Coronary artery (tissue), 2 donors: ENCODE measurements at regions not wholly inside any gene's neighbourhood (a gene's known extent, or its start where the extent isn't known, plus 50 kb on each side); places are given as distances from the start of the nearest gene placed in this dataset.

Experiments used
- DNase-seq: peaks from one replicate; pipeline ENCODE4 v3.0.0-alpha.2; 2017; ENCODE audit warnings: low spot score
- H3K27ac ChIP-seq, 2 donors: fragments of 200-600 bp; sonication (generic); one replicate each; pipeline ENCODE4 v1.5.1; 2016 to 2019
- H3K4me3 ChIP-seq: fragments of 200-600 bp; sonication (generic); 2 replicates; pipeline ENCODE4 v1.5.1; 2016; ENCODE audit warnings: mild to moderate bottlenecking, moderate library complexity
- CTCF ChIP-seq: fragments of 200-600 bp; sonication (generic); IDR thresholded peaks from one replicate; pipeline ENCODE4 v1.5.1; 2019; ENCODE audit warnings: antibody characterized with exemption

GRCh38 chr17:33939959-33940358 lies 315.1 kb upstream of the CCL2 start:
- no peak for TF ChIP-seq CTCF
- H3K4me3 ChIP-seq, result no peak overlapping the region
- no peak overlapping the region for H3K27ac ChIP-seq
- DNase-seq, result no peak

- Histone ChIP-seq H3K4me3 (no peak overlapping the region), H3K27ac (no peak overlapping the region)
- no peak for DNase-seq
- TF ChIP-seq CTCF, result no peak
Measured at GRCh38 chr17:33940769-33941370, 314.2 kb upstream of the CCL2 start.

- no peak overlapping the region for H3K27ac ChIP-seq
Measured at GRCh38 chr17:33941744-33942143, 313.3 kb upstream of the CCL2 start.

GRCh38 chr17:33942414-33942813 lies 312.7 kb upstream of the CCL2 start:
- no peak for DNase-seq
- Histone ChIP-seq H3K27ac (no peak overlapping the region), H3K4me3 (no peak overlapping the region)
- no peak for TF ChIP-seq CTCF

More at GRCh38 chr17:33941744-33942143, 313.3 kb upstream of the CCL2 start:
- DNase-seq, result no peak
- TF ChIP-seq CTCF, result no peak
- H3K4me3 ChIP-seq, result no peak overlapping the region

- DNase-seq, result no peak
- Histone ChIP-seq H3K27ac (no peak overlapping the region), H3K4me3 (no peak overlapping the region)
- no peak for TF ChIP-seq CTCF
Measured at GRCh38 chr17:33944412-33944811, 310.7 kb upstream of the CCL2 start.

GRCh38 chr17:33944826-33945225 lies 310.3 kb upstream of the CCL2 start:
- Histone ChIP-seq H3K4me3 (no peak overlapping the region), H3K27ac (no peak overlapping the region)
- no peak for DNase-seq
- TF ChIP-seq CTCF, result no peak

GRCh38 chr17:33945646-33946546 lies 309.2 kb upstream of the CCL2 start:
- H3K4me3 ChIP-seq, result no peak overlapping the region
- H3K27ac ChIP-seq, result no peak overlapping the region
- DNase-seq, result no peak
- TF ChIP-seq CTCF, result no peak
